Sigmoid colon (tissue), 6 donors: ENCODE measurements at regions not wholly inside any gene's neighbourhood (a gene's known extent, or its start where the extent isn't known, plus 50 kb on each side); places are given as distances from the start of the nearest gene placed in this dataset.
"Not testable (repeated sequence)": the region's sequence is repeated elsewhere in the genome, so short reads cannot be mapped to it uniquely, and the experiment has no call there.

ENCODE experiments used
- DNase-seq: peaks from one replicate; pipeline ENCODE4 v3.0.0-alpha.2; 2019
- H3K27ac ChIP-seq, 4 donors: fragments of 200-600 bp; sonication (generic); one replicate each; pipeline ENCODE4 v1.5.1; 2016 to 2019; ENCODE audit warnings: mild to moderate bottlenecking in 1 of 4
- H3K27me3 ChIP-seq, 3 donors: fragments of 200-600 bp; sonication (generic); one replicate each; pipeline ENCODE4 v1.5.1; 2019; ENCODE audit warnings: mild to moderate bottlenecking in 1 of 3
- H3K36me3 ChIP-seq, 4 donors: fragments of 200-600 bp; sonication (generic); one replicate each; pipeline ENCODE4 v1.5.1; 2016 to 2019
- H3K4me1 ChIP-seq, 4 donors: fragments of 200-600 bp; sonication (generic); one replicate each; pipeline ENCODE4 v1.5.1; 2017 to 2019
- H3K4me3 ChIP-seq, 4 donors: fragments of 200-600 bp; sonication (generic); one replicate each; pipeline ENCODE4 v1.5.1; 2017 to 2019; ENCODE audit warnings: mild to moderate bottlenecking in 2 of 4, moderate library complexity in 1 of 4
- H3K9me3 ChIP-seq, 4 donors: fragments of 200-600 bp in 3 of 4; sonication (generic) in 3 of 4; one replicate each; pipeline versions ENCODE4 v1.5.1 to v1.6.1; 2013 to 2019
- CTCF ChIP-seq, 4 experiments: fragments of 450-650 bp in 3 of 4; fragments of 200-600 bp in 1 of 4; IDR thresholded peaks; one replicate each; pipeline ENCODE4 v1.5.1; 2016 to 2019; ENCODE audit warnings: antibody characterized with exemption in 4 of 4, mild to moderate bottlenecking in 3 of 4, moderate library complexity in 2 of 4
- EP300 ChIP-seq, 4 donors: sonication (generic); formaldehyde crosslinking; IDR thresholded peaks; one replicate each; pipeline ENCODE4 v1.6.1; 2017; ENCODE audit warnings: antibody characterized with exemption in 4 of 4
- POLR2A ChIP-seq, 2 donors: fragments of 450-650 bp; IDR thresholded peaks; one replicate each; pipeline ENCODE4 v1.6.1; 2016; ENCODE audit warnings: antibody characterized with exemption in 2 of 2, mild to moderate bottlenecking in 2 of 2, moderate library complexity in 2 of 2
- POLR2AphosphoS5 ChIP-seq, 4 donors: sonication (generic); formaldehyde crosslinking; IDR thresholded peaks; one replicate each; pipeline ENCODE4 v1.6.1; 2017; ENCODE audit warnings: antibody characterized with exemption in 4 of 4
- WGBS, 2 donors: extraction: QIAGEN DNeasy Blood & Tissue Kit; methylation state at CpG; one replicate each; pipeline ENCODE4 v1.1.7; 2013; 5-methylcytosine and 5-hydroxymethylcytosine counted together
- intact Hi-C: fragments of 100-400 bp; cut with DNase I; formaldehyde crosslinking; loops from one replicate; pipeline ENCODE4 v1.15.1; 2023
- donor health status: healthy with polysubstance abuse.
- donor health status: healthy.

DNA sequence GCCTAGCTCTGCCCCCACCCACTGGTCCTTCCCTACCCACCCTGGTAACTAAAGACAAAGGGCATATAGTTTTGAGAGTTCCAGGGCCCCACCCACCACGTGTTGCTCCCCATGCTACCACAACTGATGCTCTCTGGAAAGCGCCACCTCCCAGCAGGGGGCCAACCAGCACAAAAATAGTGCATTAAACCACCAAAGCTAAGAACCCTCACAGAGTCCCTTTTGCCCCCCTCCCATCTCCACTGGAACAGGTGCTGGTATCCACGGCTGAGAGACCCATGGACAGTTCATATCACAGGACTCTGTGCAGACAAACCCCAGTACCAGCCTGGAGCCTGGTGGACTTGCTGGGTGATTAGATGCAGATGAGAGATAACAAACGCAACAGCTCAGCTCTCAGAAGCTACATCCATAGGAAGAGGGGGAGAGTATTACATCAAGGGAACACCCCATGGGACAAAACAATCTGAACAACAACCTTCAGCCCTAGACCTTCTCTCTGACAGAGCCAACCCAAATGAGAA is 715.9 kb downstream of the NUP35 start:
- Histone ChIP-seq H3K9me3 (no peaks in the 10 kb centered on the region), H3K36me3 (no peaks in the 10 kb centered on the region), H3K27me3 (no peaks in the 10 kb centered on the region), H3K4me1 (no peaks in the 10 kb centered on the region), H3K27ac (no peak overlapping the region), H3K4me3 (no peak overlapping the region)
- 50 to 55% methylated on average over 4 of the region's 4 CpGs for WGBS, 2 donors
- DNase-seq = no peak
- intact Hi-C loops = no loop called here
- TF ChIP-seq CTCF (IDR thresholded peaks at IDR 0.05) = no peak
- TF ChIP-seq EP300 (IDR thresholded peaks at IDR 0.05) = no peak

DNA sequence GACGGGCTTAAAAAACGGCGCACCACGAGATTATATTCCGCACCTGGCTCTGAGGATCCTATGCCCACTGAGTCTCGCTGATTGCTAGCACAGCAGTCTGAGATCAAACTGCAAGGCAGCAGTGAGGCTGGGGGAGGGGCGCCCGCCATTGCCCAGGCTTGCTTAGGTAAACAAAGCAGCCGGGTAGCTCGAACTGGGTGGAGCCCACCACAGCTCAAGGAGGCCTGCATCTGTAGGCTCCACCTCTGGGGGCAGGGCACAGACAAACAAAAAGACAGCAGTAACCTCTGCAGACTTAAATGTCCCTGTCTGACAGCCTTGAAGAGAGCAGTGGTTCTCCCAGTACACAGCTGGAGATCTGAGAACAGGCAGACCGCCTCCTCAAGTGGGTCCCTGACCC is 725.6 kb downstream of the NUP35 start:
- H3K9me3 ChIP-seq, DNase-seq, intact Hi-C loops, H3K4me3 ChIP-seq, H3K27ac ChIP-seq, H3K27me3 ChIP-seq, H3K36me3 ChIP-seq, H3K4me1 ChIP-seq: not testable (repeated sequence)
- WGBS, 2 donors = 61 to 69% methylated on average over 11 of the region's 11 CpGs

GRCh38 chr2:183859129-183859528 is 734.9 kb downstream of the NUP35 start:
- Histone ChIP-seq H3K36me3 (no peaks in the 10 kb centered on the region), H3K4me1 (no peaks in the 10 kb centered on the region), H3K27ac (no peak overlapping the region), H3K4me3 (no peak overlapping the region), H3K27me3 (no peaks in the 10 kb centered on the region), H3K9me3 (no peaks in the 10 kb centered on the region)
- WGBS, 2 donors = 80 to 83% methylated on average over 2 of the region's 2 CpGs
- no peak for DNase-seq
- intact Hi-C loops = no loop called here
- TF ChIP-seq POLR2A (IDR thresholded peaks at IDR 0.05) (no peak), EP300 (IDR thresholded peaks at IDR 0.05) (no peak), CTCF (IDR thresholded peaks at IDR 0.05) (no peak), POLR2AphosphoS5 (IDR thresholded peaks at IDR 0.05) (no peak)

GRCh38 chr2:183866666-183867065 is 731.7 kb upstream of the ZNF804A start:
- Histone ChIP-seq H3K36me3 (no peaks in the 10 kb centered on the region), H3K4me1 (peaks cover 0 to 12% (median 6%) of the 10 kb centered on the region in 4 donors), H3K9me3 (no peaks in the 10 kb centered on the region), H3K27me3 (no peaks in the 10 kb centered on the region), H3K27ac (no peak overlapping the region), H3K4me3 (no peak overlapping the region)
- DNase-seq = no peak
- intact Hi-C loops = no loop called here
- 78 to 87% methylated on average over 2 of the region's 2 CpGs for WGBS, 2 donors
- TF ChIP-seq EP300 (IDR thresholded peaks at IDR 0.05) (no peak), POLR2AphosphoS5 (IDR thresholded peaks at IDR 0.05) (no peak), POLR2A (IDR thresholded peaks at IDR 0.05) (no peak), CTCF (IDR thresholded peaks at IDR 0.05) (no peak)

DNA sequence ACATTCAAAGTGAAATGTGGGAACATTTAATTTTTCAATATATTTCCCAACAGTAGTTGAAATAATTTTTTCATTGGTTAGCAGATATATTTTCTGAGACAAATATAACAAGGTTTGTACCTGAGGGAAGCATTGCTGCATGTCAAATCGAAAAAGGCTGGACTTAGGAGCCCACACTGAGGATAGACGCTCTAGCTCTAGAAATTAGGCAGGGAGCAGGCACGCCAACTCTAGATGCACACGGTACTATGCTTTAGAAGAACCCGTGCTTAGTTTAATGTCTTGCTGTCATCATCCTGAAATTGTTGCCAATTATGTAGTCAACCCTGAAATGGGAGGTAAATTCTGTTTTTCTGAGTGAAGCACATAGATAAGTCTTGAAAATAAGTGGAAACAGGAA is 731.1 kb upstream of the ZNF804A start:
- no peak for TF ChIP-seq CTCF (IDR thresholded peaks at IDR 0.05)
- TF ChIP-seq EP300 (IDR thresholded peaks at IDR 0.05) = no peak
- no peak for TF ChIP-seq POLR2AphosphoS5 (IDR thresholded peaks at IDR 0.05)
- no peak for TF ChIP-seq POLR2A (IDR thresholded peaks at IDR 0.05)
- intact Hi-C loops = no loop called here
- 90% methylated on average over 5 of the region's 5 CpGs for WGBS, 2 donors
- H3K27ac ChIP-seq = no peak overlapping the region
- H3K27me3 ChIP-seq = no peaks in the 10 kb centered on the region
- DNase-seq = no peak
- no peak overlapping the region for H3K4me3 ChIP-seq
- H3K4me1 ChIP-seq = peaks cover 0 to 12% (median 6%) of the 10 kb centered on the region in 4 donors
- H3K9me3 ChIP-seq = no peaks in the 10 kb centered on the region
- H3K36me3 ChIP-seq = no peaks in the 10 kb centered on the region
